A549 (cell line): ENCODE measurements at regions not wholly inside any gene's neighbourhood (a gene's known extent, or its start where the extent isn't known, plus 50 kb on each side); places are given as distances from the start of the nearest gene placed in this dataset.

Experiments used
- ATAC-seq, 2 experiments: fragments of 200-7000 bp in 1 of 2; fragments of >200 bp in 1 of 2; cut with Nextera tagmentation in 1 of 2; cut with Tn5 transposase in 1 of 2; 3 replicates each; pipeline versions ENCODE4 v1.8.0 to v1.9.1; 2018 to 2020; ENCODE audit warnings: mild to moderate bottlenecking in 1 of 2, moderate library complexity in 1 of 2
- CTCF ChIA-PET: fragments of 300-600 bp; sonication (Branson Sonifier 250); formaldehyde crosslinking; extraction: SDS; loops from one replicate; lab custom pipeline; 2021; ENCODE audit warnings: antibody characterized with exemption, inconsistent platforms; lab: Yijun Ruan, JAX
- POLR2A ChIA-PET: fragments of 350-600 bp; formaldehyde crosslinking; extraction: SDS; loops from one replicate; lab custom pipeline; 2021; ENCODE audit warnings: antibody characterized with exemption, inconsistent platforms; lab: Yijun Ruan, JAX
- DNase-seq, 2 experiments: peaks; one replicate each; pipeline versions ENCODE4 v3.0.0 to v3.0.0-alpha.2; 2011 to 2016; ENCODE audit warnings: low read depth in 1 of 2, low spot score in 1 of 2
- FAIRE-seq: peaks from 2 replicates; lab custom pipeline; 2011; peaks lifted over from hg19 to GRCh38; lab: Jason Lieb, UNC
- H3K27ac ChIP-seq, 2 experiments: fragments of >200 bp; sonication (Bioruptor Twin); formaldehyde crosslinking; 3 replicates each; pipeline ENCODE4 v1.5.1; 2016 to 2017
- H3K4me1 ChIP-seq: fragments of >200 bp; sonication (Bioruptor Twin); formaldehyde crosslinking; 3 replicates; pipeline ENCODE4 v1.6.1; 2016
- H3K4me2 ChIP-seq: fragments of >200 bp; sonication (Bioruptor Twin); formaldehyde crosslinking; 3 replicates; pipeline ENCODE4 v1.6.1; 2016
- H3K4me3 ChIP-seq: fragments of >200 bp; sonication (Bioruptor Twin); formaldehyde crosslinking; 3 replicates; pipeline ENCODE4 v1.5.1; 2016
- H3K9me3 ChIP-seq: fragments of >200 bp; sonication (Bioruptor Twin); formaldehyde crosslinking; 3 replicates; pipeline ENCODE4 v1.6.1; 2016
- CBX2 ChIP-seq: fragments of 200-600 bp; sonication (generic); IDR thresholded peaks from 2 replicates; pipeline ENCODE4 v1.6.1; 2016; ENCODE audit warnings: low read depth, mild to moderate bottlenecking, borderline replicate concordance
- CBX8 ChIP-seq: fragments of 200-600 bp; sonication (generic); IDR thresholded peaks from 2 replicates; pipeline ENCODE4 v1.6.1; 2016
- CEBPB ChIP-seq, 2 experiments: fragments of >200 bp in 1 of 2; sonication (Bioruptor Twin) in 1 of 2; formaldehyde crosslinking in 1 of 2; IDR thresholded peaks; 2 replicates each; pipeline ENCODE4 v1.6.1; 2012 to 2016
- CHD4 ChIP-seq: fragments of 200-600 bp; sonication (generic); IDR thresholded peaks from 2 replicates; pipeline ENCODE4 v1.6.1; 2016; ENCODE audit warnings: antibody characterized with exemption, mild to moderate bottlenecking, borderline replicate concordance
- EP300 ChIP-seq, 2 experiments: fragments of >200 bp; sonication (Bioruptor Twin); formaldehyde crosslinking; IDR thresholded peaks; 2 replicates in 1 of 2; 3 replicates in 1 of 2; pipeline ENCODE4 v1.6.1; 2016 to 2017
- ESRRA ChIP-seq: fragments of 150-350 bp; IDR thresholded peaks from 2 replicates; pipeline ENCODE4 v1.6.1; 2014; ENCODE audit warnings: mild to moderate bottlenecking, low read length, borderline replicate concordance
- FOSB ChIP-seq: fragments of 250-450 bp; sonication (Bioruptor Pico); IDR thresholded peaks from 2 replicates; pipeline ENCODE4 v1.5.0; 2020; ENCODE audit warnings: mild to moderate bottlenecking, moderate library complexity
- GATA3 ChIP-seq: IDR thresholded peaks from 2 replicates; pipeline ENCODE4 v1.6.1; 2012; ENCODE audit warnings: borderline replicate concordance
- HOXB5 ChIP-seq: fragments of 250-450 bp; sonication (Bioruptor Pico); IDR thresholded peaks from 2 replicates; pipeline ENCODE4 v1.5.0; 2020; ENCODE audit warnings: mild to moderate bottlenecking, moderate library complexity
- JUN ChIP-seq, 2 experiments: fragments of >200 bp; sonication (Bioruptor Twin); formaldehyde crosslinking; IDR thresholded peaks; 2 replicates in 1 of 2; 3 replicates in 1 of 2; pipeline ENCODE4 v1.6.1; 2016 to 2017
- JUNB ChIP-seq: fragments of >200 bp; sonication (Bioruptor Twin); formaldehyde crosslinking; IDR thresholded peaks from 2 replicates; pipeline ENCODE4 v1.6.1; 2016
- KDM5A ChIP-seq: fragments of 200-600 bp; sonication (generic); IDR thresholded peaks from 2 replicates; pipeline ENCODE4 v1.6.1; 2016; ENCODE audit warnings: antibody characterized with exemption, mild to moderate bottlenecking
- MAZ ChIP-seq: fragments of 150-350 bp; IDR thresholded peaks from 2 replicates; pipeline ENCODE4 v1.6.1; 2014; ENCODE audit warnings: antibody characterized with exemption, low read depth, low read length, borderline replicate concordance
- NR3C1 ChIP-seq: fragments of >200 bp; sonication (Bioruptor Twin); formaldehyde crosslinking; IDR thresholded peaks from 3 replicates; pipeline ENCODE4 v1.6.1; 2017
- PHF8 ChIP-seq: fragments of 200-600 bp; sonication (generic); IDR thresholded peaks from 2 replicates; pipeline ENCODE4 v1.6.1; 2016; ENCODE audit warnings: low read depth, mild to moderate bottlenecking, antibody characterized with exemption, moderate library complexity, borderline replicate concordance
- POLR2A ChIP-seq: IDR thresholded peaks from 2 replicates; pipeline ENCODE4 v1.6.1; 2012; ENCODE audit warnings: mild to moderate bottlenecking, low read length
- POLR2AphosphoS2 ChIP-seq: conservative IDR thresholded peaks from 2 replicates; pipeline ENCODE4 v1.6.1; 2012; ENCODE audit warnings: low read length, improper control_type of control experiment, inconsistent platforms
- RARB ChIP-seq: fragments of 250-450 bp; sonication (Bioruptor Pico); IDR thresholded peaks from 2 replicates; pipeline ENCODE4 v1.8.0; 2021; ENCODE audit warnings: mild to moderate bottlenecking, moderate library complexity
- SREBF2 ChIP-seq: fragments of 450-650 bp; IDR thresholded peaks from 2 replicates; pipeline ENCODE4 v1.6.1; 2014; ENCODE audit warnings: mild to moderate bottlenecking, moderate library complexity
- TFCP2L1 ChIP-seq: fragments of 250-450 bp; sonication (Bioruptor Pico); IDR thresholded peaks from 2 replicates; pipeline ENCODE4 v1.5.0; 2021; ENCODE audit warnings: mild to moderate bottlenecking
- ZC3H11A ChIP-seq: fragments of 450-650 bp; IDR thresholded peaks from 2 replicates; pipeline ENCODE4 v1.6.1; 2014; ENCODE audit warnings: antibody characterized with exemption, mild to moderate bottlenecking
- ZNF302 ChIP-seq: fragments of 250-450 bp; sonication (Bioruptor Pico); IDR thresholded peaks from 2 replicates; pipeline ENCODE4 v1.9.0; 2021; ENCODE audit warnings: inconsistent platforms, mild to moderate bottlenecking, moderate library complexity
- WGBS: methylation state at CpG from one replicate; pipeline ENCODE4 v1.1.6; 2017; ENCODE audit errors: missing lambda C conversion rate; 5-methylcytosine and 5-hydroxymethylcytosine counted together
- TF ChIP-seq, protein P1 (sequence below): fragments of 250-450 bp; sonication (Bioruptor Pico); IDR thresholded peaks from 2 replicates; pipeline ENCODE4 v1.5.0; 2020; ENCODE audit warnings: low read depth, mild to moderate bottlenecking, moderate library complexity
- TF ChIP-seq, protein P2 (sequence below): IDR thresholded peaks from 2 replicates; pipeline ENCODE4 v1.6.1; 2012
- TF ChIP-seq, protein P3 (sequence below): fragments of >200 bp; sonication (Bioruptor Twin); formaldehyde crosslinking; IDR thresholded peaks from 3 replicates; pipeline ENCODE4 v1.5.1; 2016

DNA sequence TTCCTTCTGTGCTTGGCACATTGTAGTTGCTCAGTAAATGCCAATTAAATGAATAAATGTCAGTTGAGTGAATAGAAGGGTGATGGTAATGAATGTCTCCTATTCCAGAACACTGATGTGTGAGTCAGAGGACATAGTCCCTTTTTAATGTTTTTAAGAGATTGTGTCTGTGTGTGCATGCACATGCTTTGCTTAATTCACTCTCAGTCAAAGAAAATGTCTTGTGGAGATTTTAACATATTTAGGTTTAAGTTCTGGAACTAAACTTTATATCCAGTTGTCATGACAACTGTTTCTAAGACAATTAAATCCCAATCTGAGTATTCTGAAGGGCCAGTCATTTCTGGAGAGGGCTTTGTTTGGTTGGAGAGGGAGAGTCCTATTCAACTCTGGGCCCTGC is 255.3 kb upstream of the CDH11 start:
- no peaks in the 10 kb centered on the region for H3K4me1 ChIP-seq
- no peaks in the 10 kb centered on the region for H3K9me3 ChIP-seq
- TF ChIP-seq, protein P1, sequence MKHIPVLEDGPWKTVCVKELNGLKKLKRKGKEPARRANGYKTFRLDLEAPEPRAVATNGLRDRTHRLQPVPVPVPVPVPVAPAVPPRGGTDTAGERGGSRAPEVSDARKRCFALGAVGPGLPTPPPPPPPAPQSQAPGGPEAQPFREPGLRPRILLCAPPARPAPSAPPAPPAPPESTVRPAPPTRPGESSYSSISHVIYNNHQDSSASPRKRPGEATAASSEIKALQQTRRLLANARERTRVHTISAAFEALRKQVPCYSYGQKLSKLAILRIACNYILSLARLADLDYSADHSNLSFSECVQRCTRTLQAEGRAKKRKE = no peak
- TF ChIP-seq, protein P2, sequence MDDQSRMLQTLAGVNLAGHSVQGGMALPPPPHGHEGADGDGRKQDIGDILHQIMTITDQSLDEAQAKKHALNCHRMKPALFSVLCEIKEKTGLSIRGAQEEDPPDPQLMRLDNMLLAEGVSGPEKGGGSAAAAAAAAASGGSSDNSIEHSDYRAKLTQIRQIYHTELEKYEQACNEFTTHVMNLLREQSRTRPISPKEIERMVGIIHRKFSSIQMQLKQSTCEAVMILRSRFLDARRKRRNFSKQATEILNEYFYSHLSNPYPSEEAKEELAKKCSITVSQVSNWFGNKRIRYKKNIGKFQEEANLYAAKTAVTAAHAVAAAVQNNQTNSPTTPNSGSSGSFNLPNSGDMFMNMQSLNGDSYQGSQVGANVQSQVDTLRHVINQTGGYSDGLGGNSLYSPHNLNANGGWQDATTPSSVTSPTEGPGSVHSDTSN = no peak
- no peak for TF ChIP-seq HOXB5 (CRISPR knock-in tag)
- no peak for TF ChIP-seq SREBF2
- no peak for TF ChIP-seq JUN (IDR thresholded peaks at IDR 0.05)
- no peak for TF ChIP-seq EP300 (IDR thresholded peaks at IDR 0.05)
- no peak for TF ChIP-seq GATA3
- no peak for TF ChIP-seq ZNF302
- no peak for TF ChIP-seq POLR2A
- no peak for TF ChIP-seq ZC3H11A
- TF ChIP-seq, all 56 proteins: peak for 0
- ChIA-PET POLR2A (no interaction called here), CTCF (no interaction called here)
- no peak overlapping the region for H3K27ac ChIP-seq
- ATAC-seq (no peak), DNase-seq (no peak), FAIRE-seq (no peak)
- no peak overlapping the region for H3K4me2 ChIP-seq
- H3K4me3 ChIP-seq = no peak overlapping the region

DNA sequence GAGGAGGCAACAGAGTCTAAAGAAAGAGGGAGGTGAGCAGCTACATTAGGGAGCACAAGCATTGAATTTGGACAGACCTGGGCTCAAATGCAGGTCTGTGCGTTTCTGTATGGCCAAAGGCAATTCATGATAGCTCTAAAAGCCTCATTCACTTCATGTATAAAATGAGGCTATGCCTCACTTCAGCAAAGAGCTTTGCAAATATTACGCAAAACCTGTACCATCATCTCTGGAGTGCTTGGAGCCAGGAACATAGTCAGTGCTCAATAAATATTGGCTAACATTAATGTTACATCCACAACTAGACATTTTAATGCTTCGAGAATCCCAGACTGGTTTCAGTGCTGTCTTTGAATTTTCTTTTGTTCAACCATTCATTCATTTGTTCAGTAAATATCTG is 254.7 kb upstream of the CDH11 start:
- CTCF ChIA-PET = no interaction called here
- DNase-seq (no peak), ATAC-seq (no peak), FAIRE-seq (no peak)
- H3K9me3 ChIP-seq = no peaks in the 10 kb centered on the region
- H3K4me1 ChIP-seq = no peaks in the 10 kb centered on the region
- no peak overlapping the region for H3K27ac ChIP-seq
- H3K4me3 ChIP-seq = no peak overlapping the region
- no peak overlapping the region for H3K4me2 ChIP-seq
- POLR2A ChIA-PET = no interaction called here
- 17% methylated on average over 3 of the region's 3 CpGs for whole genome bisulfite sequencing
- no peak for TF ChIP-seq TFCP2L1 (CRISPR knock-in tag)
- no peak for TF ChIP-seq MAZ
- TF ChIP-seq RARB (CRISPR knock-in tag) = no peak
- no peak for TF ChIP-seq NR3C1
- no peak for TF ChIP-seq PHF8
- TF ChIP-seq CBX2 = no peak
- TF ChIP-seq HOXB5 (CRISPR knock-in tag) = no peak
- TF ChIP-seq ZNF302 = no peak
- TF ChIP-seq SREBF2 = no peak
- TF ChIP-seq CHD4 = no peak
- no peak for TF ChIP-seq POLR2AphosphoS2
- TF ChIP-seq FOSB (CRISPR knock-in tag) = no peak
- TF ChIP-seq CBX8 = no peak
- TF ChIP-seq, protein P3, sequence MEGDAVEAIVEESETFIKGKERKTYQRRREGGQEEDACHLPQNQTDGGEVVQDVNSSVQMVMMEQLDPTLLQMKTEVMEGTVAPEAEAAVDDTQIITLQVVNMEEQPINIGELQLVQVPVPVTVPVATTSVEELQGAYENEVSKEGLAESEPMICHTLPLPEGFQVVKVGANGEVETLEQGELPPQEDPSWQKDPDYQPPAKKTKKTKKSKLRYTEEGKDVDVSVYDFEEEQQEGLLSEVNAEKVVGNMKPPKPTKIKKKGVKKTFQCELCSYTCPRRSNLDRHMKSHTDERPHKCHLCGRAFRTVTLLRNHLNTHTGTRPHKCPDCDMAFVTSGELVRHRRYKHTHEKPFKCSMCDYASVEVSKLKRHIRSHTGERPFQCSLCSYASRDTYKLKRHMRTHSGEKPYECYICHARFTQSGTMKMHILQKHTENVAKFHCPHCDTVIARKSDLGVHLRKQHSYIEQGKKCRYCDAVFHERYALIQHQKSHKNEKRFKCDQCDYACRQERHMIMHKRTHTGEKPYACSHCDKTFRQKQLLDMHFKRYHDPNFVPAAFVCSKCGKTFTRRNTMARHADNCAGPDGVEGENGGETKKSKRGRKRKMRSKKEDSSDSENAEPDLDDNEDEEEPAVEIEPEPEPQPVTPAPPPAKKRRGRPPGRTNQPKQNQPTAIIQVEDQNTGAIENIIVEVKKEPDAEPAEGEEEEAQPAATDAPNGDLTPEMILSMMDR = no peak
- TF ChIP-seq ESRRA = no peak
- no peak for TF ChIP-seq JUNB
- no peak for TF ChIP-seq CEBPB (IDR thresholded peaks at IDR 0.05)
- no peak for TF ChIP-seq KDM5A
- TF ChIP-seq, protein P2 = no peak
- TF ChIP-seq, protein P1 = no peak
